C4-2B (cell line): ENCODE measurements at regions not wholly inside any gene's neighbourhood (a gene's known extent, or its start where the extent isn't known, plus 50 kb on each side); places are given as distances from the start of the nearest gene placed in this dataset.

Experiments
- CTCF ChIP-seq: fragments of 450-650 bp; conservative IDR thresholded peaks from 2 replicates; pipeline ENCODE4 v1.5.1; 2017; ENCODE audit warnings: mild to moderate bottlenecking
- ZFX ChIP-seq: fragments of 450-650 bp; IDR thresholded peaks from 2 replicates; pipeline ENCODE4 v1.6.1; 2017

- TF ChIP-seq CTCF (no peak), ZFX (no peak)
Measured at GRCh38 chr6:164034602-164035140, 620.2 kb downstream of the QKI start.
